Caco-2 (cell line): ENCODE measurements at regions not wholly inside any gene's neighbourhood (a gene's known extent, or its start where the extent isn't known, plus 50 kb on each side); places are given as distances from the start of the nearest gene placed in this dataset.

Source experiments
- BruUV-seq: library from RNA; stranded (reverse); fragments of 400-500 nt; replicated peaks from 2 replicates; lab custom pipeline; 2021; lab: Mats Ljungman, UMichigan
- CTCF ChIA-PET: fragments of 300-600 bp; sonication (Branson Sonifier 250); formaldehyde crosslinking; loops from one replicate; lab custom pipeline; 2022; ENCODE audit warnings: antibody characterized with exemption; lab: Charles Lee
- POLR2A ChIA-PET: fragments of 300-600 bp; sonication (Branson Sonifier 250); formaldehyde crosslinking; loops from one replicate; lab custom pipeline; 2022; ENCODE audit warnings: antibody characterized with exemption; lab: Charles Lee
- DNase-seq, 2 experiments: peaks; one replicate each; pipeline versions ENCODE4 v3.0.0 to v3.0.0-alpha.2; 2020 to 2022
- H3K27me3 ChIP-seq: replicated peaks from 2 replicates; pipeline ENCODE4 v1.6.0; 2011; ENCODE audit warnings: low read length; ENCODE audit not compliant: control insufficient read depth, insufficient read depth
- H3K36me3 ChIP-seq: 2 replicates; pipeline ENCODE4 v1.5.1; 2011; ENCODE audit warnings: low read length; ENCODE audit not compliant: control insufficient read depth, insufficient read depth
- H3K4me1 ChIP-seq: fragments of 250-450 bp; sonication (Bioruptor Pico); 2 replicates; pipeline ENCODE4 v1.5.1; 2020; ENCODE audit warnings: mild to moderate bottlenecking
- H3K4me3 ChIP-seq: 2 replicates; pipeline ENCODE4 v1.5.1; 2011; ENCODE audit warnings: low read depth, mild to moderate bottlenecking, control low read depth, low read length
- H3K9me3 ChIP-seq: fragments of 250-450 bp; sonication (Bioruptor Pico); 2 replicates; pipeline ENCODE4 v1.5.1; 2020; ENCODE audit warnings: mild to moderate bottlenecking, moderate library complexity
- H3K27ac Mint-ChIP-seq: one replicate; pipeline ENCODE4 v1.8.0; 2022; ENCODE audit warnings: mixed read lengths; ENCODE audit not compliant: unreplicated experiment
- H3K27me3 Mint-ChIP-seq: one replicate; pipeline ENCODE4 v1.8.0; 2022; ENCODE audit warnings: mixed read lengths; ENCODE audit not compliant: insufficient read depth, unreplicated experiment
- H3K36me3 Mint-ChIP-seq: one replicate; pipeline ENCODE4 v1.8.0; 2022; ENCODE audit warnings: mild to moderate bottlenecking, mixed read lengths; ENCODE audit not compliant: insufficient read depth, unreplicated experiment
- H3K4me1 Mint-ChIP-seq: one replicate; pipeline ENCODE4 v1.8.0; 2022; ENCODE audit warnings: low read depth, mixed read lengths; ENCODE audit not compliant: unreplicated experiment
- H3K4me3 Mint-ChIP-seq: one replicate; pipeline ENCODE4 v1.8.0; 2022; ENCODE audit warnings: mild to moderate bottlenecking, moderate library complexity, mixed read lengths; ENCODE audit not compliant: unreplicated experiment
- H3K9me3 Mint-ChIP-seq: one replicate; pipeline ENCODE4 v1.8.0; 2022; ENCODE audit warnings: mixed read lengths; ENCODE audit not compliant: unreplicated experiment
- CTCF ChIP-seq, 2 experiments: fragments of 200-600 bp in 1 of 2; IDR thresholded peaks; 1 replicate in 1 of 2; 2 replicates in 1 of 2; pipeline versions ENCODE4 v1.5.1 to v1.8.0; 2011 to 2022; ENCODE audit warnings: antibody characterized with exemption in 1 of 2, control low read depth in 1 of 2, inconsistent platforms in 1 of 2, low read depth in 1 of 2, low read length in 1 of 2, mild to moderate bottlenecking in 1 of 2, moderate library complexity in 1 of 2; ENCODE audit not compliant: insufficient read depth in 1 of 2, severe bottlenecking in 1 of 2, unreplicated experiment in 1 of 2
- intact Hi-C: fragments of 100-400 bp; cut with micrococcal nuclease; formaldehyde crosslinking; loops from one replicate; pipeline ENCODE4 v1.10.0; 2022; ENCODE audit not compliant: unreplicated experiment

DNA sequence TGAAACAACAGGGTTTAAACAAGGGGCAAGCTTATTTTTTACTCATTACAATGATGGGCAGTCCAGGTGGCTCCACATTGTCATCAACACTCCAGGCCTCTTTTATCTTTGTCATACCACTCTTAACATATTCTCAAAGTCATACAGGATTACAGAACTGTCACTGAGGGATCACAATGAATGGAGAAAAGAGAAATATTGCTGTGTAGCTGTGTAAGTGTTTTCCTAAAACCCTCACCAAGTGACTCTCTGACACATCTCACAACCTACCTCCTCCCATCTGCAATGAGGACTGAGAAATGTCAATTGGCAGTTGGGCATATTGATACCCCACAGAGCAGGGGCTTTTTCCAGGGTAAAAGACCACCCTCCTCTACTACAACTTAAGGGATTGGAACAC is 562.1 kb downstream of the TBC1D4 start:
- Mint-ChIP-seq H3K27ac (no peak overlapping the region), H3K27me3 (peaks cover 2% of the 10 kb centered on the region), H3K36me3 (no peaks in the 10 kb centered on the region), H3K9me3 (no peaks in the 10 kb centered on the region), H3K4me1 (no peaks in the 10 kb centered on the region), H3K4me3 (no peak overlapping the region)
- Histone ChIP-seq H3K27me3 (no peaks in the 10 kb centered on the region), H3K4me3 (no peak overlapping the region), H3K4me1 (no peaks in the 10 kb centered on the region), H3K9me3 (no peaks in the 10 kb centered on the region), H3K36me3 (no peaks in the 10 kb centered on the region; the same call in 1 of the 2 replicates)
- ChIA-PET POLR2A (no interaction called here), CTCF (no interaction called here)
- DNase-seq = no peak
- TF ChIP-seq CTCF (IDR thresholded peaks at IDR 0.05; ENCODE audit: insufficient read depth in 1 of 2, low read depth in 1 of 2, low read length in 1 of 2, severe bottlenecking in 1 of 2, unreplicated experiment in 1 of 2) = no peak
- intact Hi-C loops = no loop called here
- no TSS peak for BruUV-seq

GRCh38 chr13:74912898-74913297 is 569.1 kb downstream of the TBC1D4 start:
- intact Hi-C loops = no loop called here
- H3K9me3 ChIP-seq = no peaks in the 10 kb centered on the region
- no peak overlapping the region for H3K27ac Mint-ChIP-seq
- H3K9me3 Mint-ChIP-seq = no peaks in the 10 kb centered on the region
- no peaks in the 10 kb centered on the region for H3K36me3 ChIP-seq
- ChIA-PET CTCF (no interaction called here), POLR2A (no interaction called here)
- no peak for TF ChIP-seq CTCF (IDR thresholded peaks at IDR 0.05; ENCODE audit: insufficient read depth in 1 of 2, low read depth in 1 of 2, low read length in 1 of 2, severe bottlenecking in 1 of 2, unreplicated experiment in 1 of 2)
- H3K36me3 Mint-ChIP-seq = no peaks in the 10 kb centered on the region
- no peaks in the 10 kb centered on the region for H3K27me3 ChIP-seq
- no TSS peak for BruUV-seq
- H3K4me3 ChIP-seq = no peak overlapping the region
- peaks cover 5% of the 10 kb centered on the region for H3K27me3 Mint-ChIP-seq
- H3K4me1 Mint-ChIP-seq = no peaks in the 10 kb centered on the region
- H3K4me3 Mint-ChIP-seq = no peak overlapping the region
- no peaks in the 10 kb centered on the region for H3K4me1 ChIP-seq
- DNase-seq = no peak

GRCh38 chr13:74910415-74910814 is 571.6 kb downstream of the TBC1D4 start:
- ChIA-PET POLR2A (no interaction called here), CTCF (no interaction called here)
- TF ChIP-seq CTCF (IDR thresholded peaks at IDR 0.05; ENCODE audit: insufficient read depth in 1 of 2, low read depth in 1 of 2, low read length in 1 of 2, severe bottlenecking in 1 of 2, unreplicated experiment in 1 of 2) = no peak
- H3K4me3 ChIP-seq = no peak overlapping the region
- no TSS peak for BruUV-seq
- Mint-ChIP-seq H3K27ac (no peak overlapping the region), H3K27me3 (peaks cover 3% of the 10 kb centered on the region), H3K36me3 (no peaks in the 10 kb centered on the region), H3K9me3 (no peaks in the 10 kb centered on the region), H3K4me1 (no peaks in the 10 kb centered on the region), H3K4me3 (no peak overlapping the region)
- no peak for DNase-seq
- H3K36me3 ChIP-seq = no peaks in the 10 kb centered on the region
- no peaks in the 10 kb centered on the region for H3K4me1 ChIP-seq
- intact Hi-C loops = no loop called here
- H3K9me3 ChIP-seq = no peaks in the 10 kb centered on the region
- H3K27me3 ChIP-seq = no peaks in the 10 kb centered on the region; the same call in 1 of the 2 replicates
